ENCODE measurements at regions not wholly inside any gene's neighbourhood (a gene's known extent, or its start where the extent isn't known, plus 50 kb on each side); places are given as distances from the start of the nearest gene placed in this dataset.

GRCh38 chr2:77922567-77922966 lies 400.4 kb upstream of the LRRTM4 start:
- no peak for ATAC-seq
- TF ChIP-seq ZNF8 (CRISPR knock-in tag; IDR thresholded peaks at IDR 0.05) (no peak), ZNF565 (CRISPR knock-in tag; conservative IDR thresholded peaks at IDR 0.05; ENCODE audit: low read depth) (no peak), ZNF70 (CRISPR knock-in tag; IDR thresholded peaks at IDR 0.05) (no peak), CSDC2 (CRISPR knock-in tag; IDR thresholded peaks at IDR 0.05) (no peak), OSR1 (CRISPR knock-in tag; IDR thresholded peaks at IDR 0.05) (no peak)

- TF ChIP-seq CSRNP3 (CRISPR knock-in tag; IDR thresholded peaks at IDR 0.05) (no peak), PATZ1 (CRISPR knock-in tag; IDR thresholded peaks at IDR 0.05; ENCODE audit: borderline replicate concordance) (no peak), POU6F1 (CRISPR knock-in tag; IDR thresholded peaks at IDR 0.05; ENCODE audit: borderline replicate concordance, low read depth) (no peak), ZNF565 (CRISPR knock-in tag; conservative IDR thresholded peaks at IDR 0.05; ENCODE audit: low read depth) (no peak), ZFP3 (CRISPR knock-in tag; IDR thresholded peaks at IDR 0.05) (no peak), TSHZ2 (CRISPR knock-in tag; IDR thresholded peaks at IDR 0.05) (no peak), TOX (CRISPR knock-in tag; IDR thresholded peaks at IDR 0.05; ENCODE audit: borderline replicate concordance) (no peak), TCF4 (CRISPR knock-in tag; IDR thresholded peaks at IDR 0.05; ENCODE audit: borderline replicate concordance) (no peak), ZNF8 (CRISPR knock-in tag; IDR thresholded peaks at IDR 0.05) (no peak), ZNF70 (CRISPR knock-in tag; IDR thresholded peaks at IDR 0.05) (no peak), GLIS3 (CRISPR knock-in tag; IDR thresholded peaks at IDR 0.05) (no peak), CSDC2 (CRISPR knock-in tag; IDR thresholded peaks at IDR 0.05) (no peak), OSR1 (CRISPR knock-in tag; IDR thresholded peaks at IDR 0.05) (no peak), ESRRG (CRISPR knock-in tag; IDR thresholded peaks at IDR 0.05) (no peak), ZFP30 (CRISPR knock-in tag; IDR thresholded peaks at IDR 0.05) (no peak), BACH2 (CRISPR knock-in tag; IDR thresholded peaks at IDR 0.05; ENCODE audit: borderline replicate concordance) (no peak), ARNTL (CRISPR knock-in tag; IDR thresholded peaks at IDR 0.05; ENCODE audit: borderline replicate concordance, low read depth) (no peak), SNAI2 (CRISPR knock-in tag; IDR thresholded peaks at IDR 0.05) (no peak), RARB (CRISPR knock-in tag; IDR thresholded peaks at IDR 0.05) (no peak), ZC3H10 (CRISPR knock-in tag; IDR thresholded peaks at IDR 0.05) (no peak)
- ATAC-seq, result no peak
Observed at GRCh38 chr2:77937366-77937765, 415.2 kb upstream of the LRRTM4 start.

- no peak for ATAC-seq
- TF ChIP-seq TCF4 (CRISPR knock-in tag; IDR thresholded peaks at IDR 0.05; ENCODE audit: borderline replicate concordance) (no peak), CREB5 (CRISPR knock-in tag; IDR thresholded peaks at IDR 0.05; ENCODE audit: low read depth) (no peak), CSDC2 (CRISPR knock-in tag; IDR thresholded peaks at IDR 0.05) (no peak), RARB (CRISPR knock-in tag; IDR thresholded peaks at IDR 0.05) (no peak), ZC3H10 (CRISPR knock-in tag; IDR thresholded peaks at IDR 0.05) (no peak), ESRRG (CRISPR knock-in tag; IDR thresholded peaks at IDR 0.05) (no peak), SNAI2 (CRISPR knock-in tag; IDR thresholded peaks at IDR 0.05) (no peak), PATZ1 (CRISPR knock-in tag; IDR thresholded peaks at IDR 0.05; ENCODE audit: borderline replicate concordance) (no peak), POU6F1 (CRISPR knock-in tag; IDR thresholded peaks at IDR 0.05; ENCODE audit: borderline replicate concordance, low read depth) (no peak), BACH2 (CRISPR knock-in tag; IDR thresholded peaks at IDR 0.05; ENCODE audit: borderline replicate concordance) (no peak), ARNTL (CRISPR knock-in tag; IDR thresholded peaks at IDR 0.05; ENCODE audit: borderline replicate concordance, low read depth) (no peak), ZNF565 (CRISPR knock-in tag; conservative IDR thresholded peaks at IDR 0.05; ENCODE audit: low read depth) (no peak)
Observed at GRCh38 chr2:77938462-77938861, 416.3 kb upstream of the LRRTM4 start.

All from SK-N-SH treated with all-trans-retinoic acid at 6 μM for 48 hours (cell line).